BLaER1 treated with 17β-estradiol and CSF1 and Interleukin-3, amounts not matched to agents 10 nM and 100 nM (cell line): ENCODE measurements at regions not wholly inside any gene's neighbourhood (a gene's known extent, or its start where the extent isn't known, plus 50 kb on each side); places are given as distances from the start of the nearest gene placed in this dataset.
"Not testable (repeated sequence)": the region's sequence is repeated elsewhere in the genome, so short reads cannot be mapped to it uniquely, and the experiment has no call there.

ENCODE experiments used
- H3K27ac ChIP-seq, 11 experiments: shearing (Covaris generic); formaldehyde crosslinking; 2 replicates each; pipeline ENCODE4 v1.8.1; 2022
- H3K27me3 ChIP-seq, 11 experiments: shearing (Covaris generic); formaldehyde crosslinking; 2 replicates each; pipeline ENCODE4 v1.8.1; 2022
- H3K36me3 ChIP-seq, 11 experiments: shearing (Covaris generic); formaldehyde crosslinking; 2 replicates each; pipeline ENCODE4 v1.8.1; 2022
- H3K4me1 ChIP-seq, 10 experiments: shearing (Covaris generic); formaldehyde crosslinking; 2 replicates each; pipeline ENCODE4 v1.8.1; 2022
- H3K4me2 ChIP-seq, 11 experiments: shearing (Covaris generic); formaldehyde crosslinking; 2 replicates each; pipeline ENCODE4 v1.8.1; 2022
- H3K4me3 ChIP-seq, 10 experiments: shearing (Covaris generic); formaldehyde crosslinking; 2 replicates each; pipeline ENCODE4 v1.8.1; 2022
- H3K9ac ChIP-seq, 11 experiments: shearing (Covaris generic); formaldehyde crosslinking; 2 replicates each; pipeline ENCODE4 v1.8.1; 2022
- H3K9me3 ChIP-seq, 11 experiments: shearing (Covaris generic); formaldehyde crosslinking; replicated peaks in 1 of 11; 2 replicates each; pipeline ENCODE4 v1.8.1; 2022
- H4K20me1 ChIP-seq, 11 experiments: shearing (Covaris generic); formaldehyde crosslinking; 2 replicates each; pipeline ENCODE4 v1.8.1; 2022
- Cebpa-rat ChIP-seq, 11 experiments: shearing (Covaris generic); IDR thresholded peaks; 2 replicates each; pipeline ENCODE4 v1.8.1; 2022

- TF ChIP-seq Cebpa-rat (IDR thresholded peaks at IDR 0.05): no peak
- Histone ChIP-seq H4K20me1 (no peaks in the 10 kb centered on the region), H3K4me2 (peak overlapping the region in 4 of 11 experiments; percentile 48 to 67 (median 60); a peak in 5 of 22 replicates), H3K27ac (no peak overlapping the region), H3K36me3 (peaks cover 0 to 23% (median 0%) of the 10 kb centered on the region in 11 experiments; a peak in 7 of 22 replicates), H3K9ac (no peak overlapping the region), H3K27me3 (peaks cover 0 to 11% (median 3%) of the 10 kb centered on the region in 11 experiments; a peak in 7 of 22 replicates), H3K9me3 (peaks cover 19 to 50% (median 28%) of the 10 kb centered on the region in 11 experiments), H3K4me1 (peaks cover 6 to 30% (median 23%) of the 10 kb centered on the region in 10 experiments; a peak in 16 of 20 replicates), H3K4me3 (no peak overlapping the region)
These were observed 120.3 kb downstream of the BUB3 start for GRCh38 chr10:123274306-123275135.

GRCh38 chr10:123275136-123275564 lies 120.9 kb downstream of the BUB3 start:
- H4K20me1 ChIP-seq: no peaks in the 10 kb centered on the region
- no peak for TF ChIP-seq Cebpa-rat (IDR thresholded peaks at IDR 0.05)
- H3K4me2 ChIP-seq: peak overlapping the region in 9 of 11 experiments; percentile 24 to 67 (median 54); a peak in 17 of 22 replicates
- 0 out of 20 replicates have a peak overlapping the region, but pooled peaks of 1 of the 10 experiments have one; percentile 3 for H3K4me3 ChIP-seq
- no peak overlapping the region for H3K9ac ChIP-seq
- H3K9me3 ChIP-seq: peaks cover 19 to 50% (median 28%) of the 10 kb centered on the region in 11 experiments
- no peak overlapping the region for H3K27ac ChIP-seq
- H3K36me3 ChIP-seq: peaks cover 0 to 23% (median 0%) of the 10 kb centered on the region in 11 experiments; a peak in 7 of 22 replicates
- peaks cover 0 to 11% (median 3%) of the 10 kb centered on the region in 11 experiments; a peak in 7 of 22 replicates for H3K27me3 ChIP-seq
- peaks cover 4 to 24% (median 19%) of the 10 kb centered on the region in 10 experiments; a peak in 16 of 20 replicates for H3K4me1 ChIP-seq

GRCh38 chr10:123278445-123278844 lies 124.2 kb downstream of the BUB3 start:
- Histone ChIP-seq H4K20me1 (no peaks in the 10 kb centered on the region), H3K27ac (no peak overlapping the region), H3K4me3 (no peak overlapping the region), H3K9me3 (peaks cover 19 to 54% (median 35%) of the 10 kb centered on the region in 11 experiments), H3K9ac (no peak overlapping the region), H3K4me2 (no peak overlapping the region), H3K27me3 (peaks cover 0 to 11% (median 3%) of the 10 kb centered on the region in 11 experiments; a peak in 7 of 22 replicates), H3K36me3 (peaks cover 0 to 26% (median 6%) of the 10 kb centered on the region in 11 experiments; a peak in 9 of 22 replicates), H3K4me1 (peaks cover 0 to 11% (median 9%) of the 10 kb centered on the region in 10 experiments; a peak in 14 of 20 replicates)
- TF ChIP-seq Cebpa-rat (IDR thresholded peaks at IDR 0.05): no peak

- not testable (repeated sequence) for H3K4me3 ChIP-seq, H3K9ac ChIP-seq, H3K4me2 ChIP-seq, H3K27me3 ChIP-seq, H4K20me1 ChIP-seq, H3K27ac ChIP-seq
- peaks cover 0 to 28% (median 6%) of the 10 kb centered on the region in 11 experiments; a peak in 10 of 22 replicates for H3K36me3 ChIP-seq
- H3K9me3 ChIP-seq: peaks cover 5 to 35% (median 15%) of the 10 kb centered on the region in 11 experiments; a peak in 14 of 22 replicates
- H3K4me1 ChIP-seq: peaks cover 0 to 10% (median 0%) of the 10 kb centered on the region in 10 experiments; a peak in 6 of 20 replicates
These were observed 129.2 kb downstream of the BUB3 start for GRCh38 chr10:123283371-123283770.

- no peak overlapping the region for H3K4me3 ChIP-seq
- peaks cover 7 to 38% (median 19%) of the 10 kb centered on the region in 11 experiments; a peak in 20 of 22 replicates for H3K9me3 ChIP-seq
- H3K27ac ChIP-seq: no peak overlapping the region
- no peaks in the 10 kb centered on the region for H4K20me1 ChIP-seq
- H3K9ac ChIP-seq: no peak overlapping the region
- H3K4me1 ChIP-seq: peaks cover 0 to 10% (median 0%) of the 10 kb centered on the region in 10 experiments; a peak in 6 of 20 replicates
- no peak for TF ChIP-seq Cebpa-rat (IDR thresholded peaks at IDR 0.05)
- peak overlapping the region in 3 of 11 experiments; percentile 2 to 44 (median 10); a peak in 4 of 22 replicates for H3K4me2 ChIP-seq
- H3K36me3 ChIP-seq: peaks cover 0 to 28% (median 7%) of the 10 kb centered on the region in 11 experiments; a peak in 10 of 22 replicates
- H3K27me3 ChIP-seq: no peaks in the 10 kb centered on the region
These were observed 129.8 kb downstream of the BUB3 start for GRCh38 chr10:123284022-123284421.

GRCh38 chr10:123287594-123288247 lies 133.5 kb downstream of the BUB3 start:
- no peak for TF ChIP-seq Cebpa-rat (IDR thresholded peaks at IDR 0.05)
- Histone ChIP-seq H3K27ac (no peak overlapping the region), H3K36me3 (peaks cover 0 to 20% (median 9%) of the 10 kb centered on the region in 11 experiments; a peak in 10 of 22 replicates), H3K27me3 (no peaks in the 10 kb centered on the region), H4K20me1 (no peaks in the 10 kb centered on the region), H3K9me3 (peaks cover 31 to 51% (median 38%) of the 10 kb centered on the region in 11 experiments), H3K4me3 (no peak overlapping the region), H3K4me2 (no peak overlapping the region), H3K9ac (no peak overlapping the region), H3K4me1 (peaks cover 0 to 10% (median 0%) of the 10 kb centered on the region in 10 experiments; a peak in 6 of 20 replicates)

- H3K4me1 ChIP-seq: peaks cover 0 to 6% (median 0%) of the 10 kb centered on the region in 10 experiments; a peak in 6 of 20 replicates
- no peak overlapping the region for H3K27ac ChIP-seq
These were observed 135.2 kb downstream of the BUB3 start for GRCh38 chr10:123289432-123289831.

GRCh38 chr10:123294109-123294508 lies 139.9 kb downstream of the BUB3 start:
- H3K27ac ChIP-seq: no peak overlapping the region
- H3K9ac ChIP-seq: no peak overlapping the region
- H3K4me3 ChIP-seq: no peak overlapping the region
- H3K36me3 ChIP-seq: peaks cover 0 to 24% (median 6%) of the 10 kb centered on the region in 11 experiments; a peak in 7 of 22 replicates
- peaks cover 32 to 58% (median 48%) of the 10 kb centered on the region in 11 experiments for H3K9me3 ChIP-seq
- H4K20me1 ChIP-seq: no peaks in the 10 kb centered on the region
- no peaks in the 10 kb centered on the region for H3K27me3 ChIP-seq
- H3K4me2 ChIP-seq: no peak overlapping the region
- no peaks in the 10 kb centered on the region for H3K4me1 ChIP-seq
- no peak for TF ChIP-seq Cebpa-rat (IDR thresholded peaks at IDR 0.05)

More at GRCh38 chr10:123289432-123289831, 135.2 kb downstream of the BUB3 start:
- H3K27me3 ChIP-seq: no peaks in the 10 kb centered on the region
- no peak overlapping the region for H3K9ac ChIP-seq
- no peak for TF ChIP-seq Cebpa-rat (IDR thresholded peaks at IDR 0.05)
- H3K9me3 ChIP-seq: peaks cover 30 to 47% (median 32%) of the 10 kb centered on the region in 11 experiments; a peak in 21 of 22 replicates
- H3K4me3 ChIP-seq: no peak overlapping the region
- no peak overlapping the region for H3K4me2 ChIP-seq
- no peaks in the 10 kb centered on the region for H4K20me1 ChIP-seq
- H3K36me3 ChIP-seq: peaks cover 0 to 20% (median 9%) of the 10 kb centered on the region in 11 experiments; a peak in 10 of 22 replicates
